ENCODE measurements at regions not wholly inside any gene's neighbourhood (a gene's known extent, or its start where the extent isn't known, plus 50 kb on each side); places are given as distances from the start of the nearest gene placed in this dataset.

- TF ChIP-seq EZH2 (IDR thresholded peaks at IDR 0.05; ENCODE audit: insufficient read depth, poor library complexity, severe bottlenecking), result no peak
- no peak for TF ChIP-seq EZH2phosphoT487 (IDR thresholded peaks at IDR 0.05; ENCODE audit: insufficient read depth, low read depth)
These were observed 168.2 kb downstream of the DRD1 start for GRCh38 chr5:175275748-175276147.
